CD4-positive, alpha-beta T cell treated with Interferon gamma for 1 hour (primary cell): ENCODE measurements at regions not wholly inside any gene's neighbourhood (a gene's known extent, or its start where the extent isn't known, plus 50 kb on each side); places are given as distances from the start of the nearest gene placed in this dataset.
"Not testable (repeated sequence)": the region's sequence is repeated elsewhere in the genome, so short reads cannot be mapped to it uniquely, and the experiment has no call there.

ENCODE experiments used
- DNase-seq: peaks from one replicate; pipeline ENCODE4 v3.0.0-alpha.2; 2020

DNA sequence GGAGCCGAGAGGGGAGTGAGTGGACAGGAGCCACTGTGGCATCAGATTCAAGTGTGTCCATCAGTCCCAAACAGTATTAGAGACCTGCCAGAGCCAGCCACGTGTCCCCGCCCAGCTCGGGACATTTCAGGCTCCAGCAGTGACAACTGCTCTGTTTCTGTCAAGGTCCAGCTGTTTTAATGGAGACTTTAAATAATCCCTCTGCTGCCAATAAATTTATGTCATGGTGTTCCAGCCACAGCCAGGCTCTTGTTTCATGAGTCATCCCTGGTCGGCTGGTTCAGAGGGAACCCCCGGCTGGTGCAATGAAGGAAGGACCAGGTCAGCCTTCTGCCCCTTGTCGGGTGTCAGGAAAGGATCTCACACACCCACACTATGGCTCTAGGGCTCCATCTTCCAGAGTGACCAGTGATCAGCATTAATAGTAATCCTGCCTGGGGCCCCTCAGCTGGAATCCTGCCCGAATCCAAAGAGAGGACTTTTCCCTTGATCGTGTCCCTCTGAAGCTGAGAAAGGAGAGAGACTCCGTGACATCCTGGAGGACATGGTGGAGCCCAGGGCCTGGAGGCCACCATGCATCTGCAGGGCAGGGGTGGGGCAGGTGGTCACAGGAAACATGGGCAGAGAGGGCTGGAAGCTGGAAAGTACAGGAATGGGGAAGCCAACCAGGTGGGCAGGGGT lies 197.3 kb downstream of the MATN1 start:
- DNase-seq = no peak

GRCh38 chr1:30525631-30525970 lies 197.8 kb downstream of the MATN1 start:
- DNase-seq = no peak

DNA sequence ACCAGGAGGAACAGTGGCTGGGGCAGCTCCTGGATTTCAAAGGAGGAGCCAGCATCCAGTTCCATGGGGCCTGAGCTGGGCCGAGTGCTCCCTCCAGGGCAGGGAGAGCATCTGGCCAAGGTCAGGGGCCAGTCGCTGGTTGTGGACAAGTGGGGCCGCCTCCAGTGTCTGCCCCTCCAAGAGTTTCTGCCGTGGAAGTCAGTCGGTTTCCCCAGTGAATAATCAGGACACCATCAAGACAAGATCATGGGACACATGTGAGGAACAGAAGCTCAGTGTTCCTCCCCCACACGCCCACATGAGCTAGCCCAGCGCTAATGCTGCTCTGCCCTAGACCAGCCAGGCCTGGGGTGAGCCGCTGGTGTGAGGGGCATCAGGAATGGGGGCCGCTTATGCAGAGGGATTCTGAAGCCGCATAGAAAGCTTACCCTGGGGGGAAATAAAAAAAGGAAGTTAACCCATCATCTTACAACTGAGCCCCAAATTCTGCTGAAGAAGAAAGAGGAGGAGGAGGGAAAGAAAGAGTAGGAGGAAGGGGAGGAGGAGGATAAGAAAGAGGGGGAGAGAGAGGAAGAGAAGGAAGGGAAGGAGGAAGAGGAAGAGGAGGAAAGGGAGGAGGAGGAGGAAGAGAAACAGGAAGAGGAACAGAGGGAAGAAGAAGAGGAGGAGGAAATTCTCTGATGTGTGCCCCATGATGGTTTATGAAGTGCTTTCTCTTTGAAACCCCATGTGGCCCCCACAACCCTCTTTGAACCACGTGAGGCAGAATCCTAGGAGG lies 198.4 kb downstream of the MATN1 start:
- no peak for DNase-seq

- DNase-seq = not testable (repeated sequence)
Measured at GRCh38 chr1:30524025-30524555, 199.3 kb downstream of the MATN1 start.

- no peak for DNase-seq
Measured at GRCh38 chr1:30523055-30524020, 200.0 kb downstream of the MATN1 start.

DNA sequence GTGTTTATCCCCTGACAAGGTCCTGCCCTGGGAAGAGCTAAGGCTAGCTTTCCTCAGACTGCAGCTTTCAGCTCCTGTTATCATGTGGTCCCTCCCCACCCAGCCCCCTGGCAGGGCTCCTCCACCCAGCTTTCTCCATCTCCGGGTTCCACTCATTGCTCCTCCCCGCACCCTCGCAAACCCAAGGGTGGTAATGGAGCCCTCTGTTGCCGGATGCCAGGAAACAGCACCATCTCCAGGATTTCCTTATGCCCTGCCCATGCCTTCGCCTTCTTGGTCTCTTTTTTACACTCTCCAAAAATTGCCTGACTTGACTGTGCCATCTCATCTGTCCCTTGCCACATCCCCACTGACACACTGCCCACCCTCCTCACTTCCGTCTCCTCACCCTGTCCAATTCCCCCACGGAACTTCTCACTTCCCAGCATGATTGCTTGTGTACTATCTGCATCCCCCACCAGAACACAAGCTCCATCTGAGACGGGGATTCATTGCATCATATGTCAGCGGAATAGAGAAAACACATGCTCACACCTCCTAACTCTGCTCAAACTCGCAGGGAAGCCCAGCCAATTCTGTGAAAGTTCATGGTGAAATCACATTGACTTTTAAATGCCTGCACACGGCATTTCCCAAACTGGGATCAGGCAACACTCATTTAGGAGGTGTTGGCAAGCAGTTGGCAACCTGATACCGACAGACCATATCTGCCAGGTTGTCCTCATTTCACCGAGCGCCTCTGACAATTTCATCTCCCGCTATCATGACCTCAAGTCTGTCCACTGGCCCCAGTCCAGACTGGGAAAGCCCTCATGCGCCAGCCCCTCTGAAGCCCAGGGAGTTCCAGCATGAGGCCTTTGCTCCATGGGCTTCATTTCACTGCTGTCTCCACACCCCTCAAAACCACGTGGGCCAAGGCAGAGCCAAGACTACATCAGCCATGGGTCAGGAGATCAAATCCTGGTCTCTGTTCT lies 201.1 kb downstream of the MATN1 start:
- no peak for DNase-seq

DNA sequence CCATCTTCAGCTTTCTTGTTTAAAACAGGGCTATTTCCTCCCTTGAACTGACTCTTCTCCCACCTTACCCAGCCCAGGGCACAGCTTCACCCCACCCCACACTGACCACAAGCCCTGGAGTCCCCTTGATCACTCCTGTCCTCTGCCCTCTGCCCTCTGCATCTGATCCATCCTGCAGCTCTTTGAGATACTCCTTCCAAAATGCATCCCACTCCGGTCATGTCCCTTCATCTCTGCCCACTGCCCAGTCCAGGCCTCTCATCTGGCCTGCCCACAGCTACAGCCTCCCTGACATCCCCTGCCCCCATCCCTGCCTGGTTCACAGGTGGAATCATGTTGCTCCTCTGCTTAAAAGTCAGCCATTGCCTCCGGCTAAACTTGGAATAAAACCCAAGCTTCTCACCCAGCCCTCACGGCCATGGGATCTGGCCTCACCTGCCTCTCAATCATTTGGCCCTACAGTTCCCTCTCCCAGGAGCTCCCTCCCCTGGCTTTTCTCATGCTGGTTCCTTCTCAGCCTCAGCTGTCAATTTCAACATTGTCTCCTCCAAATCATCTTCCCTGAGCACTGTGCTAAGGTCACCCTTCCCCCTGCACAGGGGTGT lies 202.0 kb downstream of the MATN1 start:
- DNase-seq = no peak

GRCh38 chr1:30520476-30520875 lies 202.9 kb downstream of the MATN1 start:
- no peak for DNase-seq

GRCh38 chr1:30519201-30519763 lies 204.1 kb downstream of the MATN1 start:
- no peak for DNase-seq

DNA sequence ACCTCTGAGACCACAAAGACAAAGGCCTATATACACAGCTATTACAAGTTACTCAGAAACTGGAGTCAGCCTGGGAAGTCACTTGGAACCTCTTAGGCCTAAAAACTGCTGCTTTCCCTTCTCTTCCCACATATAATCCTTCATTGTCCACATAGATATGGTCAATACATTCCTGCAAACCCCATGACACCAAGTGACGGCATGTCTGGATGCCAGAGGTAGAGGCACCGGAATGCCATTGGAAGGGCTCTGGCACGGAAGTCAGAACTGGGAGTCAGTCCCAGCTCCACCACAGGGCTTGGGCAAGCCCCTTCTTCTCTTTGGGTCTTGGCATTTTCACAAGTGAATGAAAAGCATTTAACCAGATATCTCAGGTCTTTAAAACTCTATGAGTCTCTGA lies 204.7 kb downstream of the MATN1 start:
- no peak for DNase-seq

DNA sequence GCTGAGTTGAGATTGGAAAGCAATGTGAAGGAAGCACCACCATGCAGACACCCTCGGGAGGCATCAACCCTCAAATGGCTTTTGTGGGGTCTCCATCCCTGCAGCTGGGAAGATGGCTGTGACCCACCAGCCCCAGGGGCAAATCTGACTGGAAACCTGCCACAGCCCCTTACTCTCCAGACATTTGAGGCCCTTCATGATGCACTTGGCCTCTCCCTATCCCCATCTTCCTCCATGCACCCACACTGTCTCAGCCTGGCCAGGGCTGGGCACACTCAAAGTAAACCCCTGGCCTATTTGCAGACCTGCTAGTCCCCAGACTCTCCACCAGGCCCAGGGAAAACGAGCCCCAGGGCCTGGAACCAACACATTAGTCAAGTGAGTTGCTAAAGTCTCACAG lies 205.2 kb downstream of the MATN1 start:
- DNase-seq = no peak

DNA sequence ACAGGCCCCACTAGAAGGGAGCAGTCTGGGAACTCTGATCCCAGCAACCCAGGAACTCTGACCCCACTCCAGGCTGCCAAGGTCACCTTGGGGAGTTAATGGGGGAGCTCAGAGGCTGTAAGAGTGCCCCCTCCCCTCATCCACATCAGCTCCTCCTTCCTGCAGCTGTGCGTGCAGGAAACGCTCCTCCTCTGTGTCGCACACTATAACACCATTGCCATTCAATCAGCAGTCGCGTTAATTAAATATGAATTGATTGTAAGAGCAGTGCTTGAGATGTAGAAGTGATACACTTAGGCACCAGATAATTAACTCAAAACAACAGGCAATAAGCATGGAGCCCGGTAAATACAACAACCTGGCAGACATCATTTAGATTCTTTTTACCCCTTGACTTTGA lies 205.7 kb downstream of the MATN1 start:
- DNase-seq = not testable (repeated sequence)

- not testable (repeated sequence) for DNase-seq
Measured at GRCh38 chr1:30517241-30517640, 206.1 kb downstream of the MATN1 start.

DNA sequence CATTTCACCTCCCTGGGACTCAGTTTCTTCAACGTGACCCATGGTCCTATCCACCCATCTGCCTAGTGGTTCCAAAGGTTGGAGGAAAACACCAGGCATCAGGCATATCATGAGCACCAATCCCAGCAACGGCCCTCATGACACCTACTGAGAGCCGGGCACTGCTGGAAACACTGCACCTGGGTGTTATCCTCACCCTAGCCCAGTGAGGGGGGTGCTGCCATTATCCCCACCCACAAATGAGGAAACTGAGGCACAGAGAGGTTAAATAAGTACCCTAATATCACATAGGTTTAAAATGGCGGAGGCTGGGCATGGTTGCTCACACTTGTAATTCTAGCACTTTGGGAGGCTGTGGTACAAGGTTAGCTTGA lies 206.9 kb downstream of the MATN1 start:
- DNase-seq = no peak

GRCh38 chr1:30515755-30516484 lies 207.5 kb downstream of the MATN1 start:
- no peak for DNase-seq

- DNase-seq = no peak
Measured at GRCh38 chr1:30514945-30515344, 208.4 kb downstream of the MATN1 start.

DNA sequence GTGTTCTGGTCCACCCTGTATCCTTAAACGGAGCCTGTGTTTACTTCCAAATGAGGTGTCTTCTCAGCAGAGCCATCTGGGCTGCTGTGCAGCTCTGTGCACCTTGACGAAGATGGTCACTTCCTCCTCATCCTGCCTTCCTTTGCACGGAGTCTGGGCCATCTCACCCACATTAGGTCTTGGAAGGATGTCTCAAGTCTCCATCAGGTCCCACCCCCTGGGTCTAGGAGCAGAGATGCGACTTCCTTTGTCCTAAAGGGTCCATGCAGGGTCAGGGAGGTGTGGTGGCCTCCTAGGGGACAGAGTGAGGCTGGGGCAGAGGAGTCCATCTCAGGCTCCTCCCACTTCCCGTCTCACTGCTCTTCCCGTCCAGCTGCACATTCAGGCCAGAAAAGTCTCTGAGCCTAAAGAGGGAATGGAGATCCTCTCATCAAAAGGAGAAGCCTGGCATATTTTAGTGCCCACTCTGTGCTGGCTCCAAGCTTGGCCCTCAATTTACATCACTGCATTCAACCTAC lies 209.2 kb downstream of the MATN1 start:
- DNase-seq = no peak

DNA sequence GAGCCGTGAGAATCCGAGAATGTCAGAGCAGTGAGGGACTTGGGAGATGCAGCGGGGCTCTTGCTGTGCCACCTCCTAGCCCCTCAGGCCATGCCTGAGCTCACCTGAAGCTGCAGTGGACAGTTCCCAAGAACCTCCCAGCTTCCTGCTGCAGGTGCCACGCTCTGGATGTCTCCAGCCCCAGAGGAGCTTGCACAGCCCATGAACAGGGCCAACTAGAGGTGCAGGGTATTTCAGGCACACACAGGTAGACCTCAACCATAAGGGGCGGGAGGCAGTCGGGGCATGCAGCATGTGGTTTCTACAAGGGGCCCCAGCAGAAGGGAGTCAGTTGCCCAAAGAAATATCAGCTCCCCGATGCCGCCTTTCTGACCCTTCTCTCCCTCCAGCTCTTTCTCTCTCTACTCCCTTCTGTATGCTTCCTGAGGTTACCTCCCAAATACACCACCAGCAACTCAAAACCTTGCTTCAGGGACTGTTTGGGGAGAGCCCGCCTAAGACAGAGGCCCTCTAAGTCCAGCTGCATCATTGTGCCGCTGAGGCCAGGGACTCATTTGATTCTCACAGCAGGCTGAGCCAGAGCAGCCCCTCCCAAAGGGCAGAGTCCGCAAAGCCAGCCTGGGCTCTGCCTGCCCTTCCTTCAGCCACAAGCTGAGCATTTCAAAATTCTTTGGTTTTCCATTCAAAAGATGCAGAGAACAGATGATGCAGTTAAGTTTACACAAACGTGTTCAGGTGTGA lies 209.8 kb downstream of the MATN1 start:
- no peak for DNase-seq

- DNase-seq = no peak
Measured at GRCh38 chr1:30512914-30513265, 210.5 kb downstream of the MATN1 start.
